NCI-H526 (cell line): ENCODE measurements at regions not wholly inside any gene's neighbourhood (a gene's known extent, or its start where the extent isn't known, plus 50 kb on each side); places are given as distances from the start of the nearest gene placed in this dataset.
A peak's percentile ranks its signal among the peaks of the same experiment; 100 is the strongest.

Experiments
- DNase-seq, 2 experiments: peaks; one replicate each; lab custom pipeline; 2025; lab: John Stamatoyannopoulos, UW

DNA sequence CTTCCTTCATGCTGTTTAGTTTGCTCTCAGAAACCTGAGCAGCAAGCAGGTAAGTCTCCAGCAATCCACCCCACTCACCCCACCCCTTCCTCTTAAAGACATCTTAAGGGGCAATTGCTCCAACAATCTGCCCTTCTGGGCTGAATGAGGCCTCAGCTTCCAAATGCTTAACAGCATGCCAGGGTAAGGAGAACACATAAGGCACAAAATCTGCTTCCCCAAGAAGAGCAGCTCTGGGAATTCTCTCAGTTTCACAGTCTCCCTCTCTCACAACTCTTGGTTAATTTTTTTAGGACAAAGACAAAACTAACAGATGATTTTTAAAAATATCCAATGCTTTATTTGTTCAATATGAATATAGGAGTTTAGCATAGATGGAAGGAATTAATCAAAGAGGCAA lies 288.9 kb upstream of the CCDC196 start:
- no peak for DNase-seq

GRCh38 chr14:66206554-66206953 lies 279.6 kb upstream of the CCDC196 start:
- no peak for DNase-seq

- DNase-seq, result no peak
These were observed 269.4 kb upstream of the CCDC196 start for GRCh38 chr14:66216763-66217162.

DNA sequence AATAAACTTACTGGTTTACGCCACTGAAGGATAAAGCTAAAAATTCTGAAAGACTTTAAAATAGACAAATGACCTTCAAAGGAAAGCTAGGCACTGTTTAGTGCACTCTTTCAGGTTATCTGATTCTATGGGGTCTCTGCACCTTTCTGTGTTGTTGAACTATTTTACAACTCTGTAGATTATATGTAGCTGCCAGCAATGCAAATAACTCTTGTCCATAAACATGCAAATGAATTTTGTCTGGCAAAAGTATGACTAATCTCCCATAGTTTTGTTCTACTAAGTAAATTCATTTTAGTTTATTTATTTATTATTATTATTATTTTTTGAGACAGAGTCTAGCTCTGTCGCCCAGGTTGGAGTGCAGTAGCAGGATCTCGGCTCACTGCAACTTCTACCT lies 266.3 kb upstream of the CCDC196 start:
- peak; percentile 21 to 41 for DNase-seq

DNA sequence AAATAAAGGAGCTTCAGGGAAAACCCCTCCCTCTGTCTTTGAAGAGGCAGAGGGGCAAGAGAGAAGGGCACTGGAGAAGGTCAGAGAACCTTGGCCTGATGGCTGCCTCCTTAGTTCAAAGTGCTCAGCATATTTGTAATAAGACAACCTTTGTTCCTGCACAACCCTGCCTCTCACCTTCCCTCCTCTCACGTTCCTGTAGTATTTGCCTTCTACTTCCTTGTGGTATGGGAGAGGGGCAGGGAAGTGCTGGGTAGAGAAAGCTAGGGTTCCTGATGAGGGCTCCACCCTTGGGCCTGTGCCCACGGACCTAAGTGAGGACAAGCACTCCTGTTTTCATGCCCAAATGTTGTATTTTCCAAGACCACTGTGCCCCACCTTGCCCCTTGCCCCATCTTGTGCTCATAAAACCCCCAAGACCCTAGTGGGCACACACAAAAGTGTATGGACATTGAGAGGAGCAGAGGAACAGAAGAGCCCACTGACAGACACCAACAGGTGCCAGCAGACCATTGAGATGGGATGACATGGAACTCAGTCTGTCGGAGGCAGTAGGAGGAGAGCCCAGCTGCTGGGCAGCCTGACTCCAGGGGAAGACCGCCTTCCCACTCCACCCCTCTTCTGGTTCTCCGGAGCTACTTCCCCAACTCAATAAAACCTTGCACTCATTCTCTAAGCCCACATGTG lies 261.5 kb upstream of the CCDC196 start:
- no peak for DNase-seq

- no peak for DNase-seq
These were observed 260.8 kb upstream of the CCDC196 start for GRCh38 chr14:66225337-66225736.

- DNase-seq, result no peak
These were observed 257.8 kb upstream of the CCDC196 start for GRCh38 chr14:66228267-66228970.

DNA sequence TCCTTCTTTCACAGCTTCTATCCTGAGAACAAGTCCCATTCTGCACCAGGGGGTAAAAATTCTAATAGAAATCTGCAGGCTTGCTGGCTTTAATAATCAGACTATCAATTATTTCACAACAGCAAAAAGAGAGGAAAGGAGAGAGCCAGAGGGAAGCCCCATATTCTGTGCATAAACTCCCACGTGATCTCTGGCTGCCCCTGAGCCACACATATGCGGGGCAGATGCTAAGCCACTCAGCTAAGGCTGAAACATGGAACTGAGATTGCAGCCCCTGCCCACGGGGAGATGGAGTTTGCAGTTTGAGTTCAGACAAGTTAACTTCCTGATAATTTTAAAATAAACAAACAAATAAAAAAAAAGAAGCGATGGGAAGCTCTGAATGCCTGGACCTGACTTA lies 254.4 kb upstream of the CCDC196 start:
- no peak for DNase-seq

DNA sequence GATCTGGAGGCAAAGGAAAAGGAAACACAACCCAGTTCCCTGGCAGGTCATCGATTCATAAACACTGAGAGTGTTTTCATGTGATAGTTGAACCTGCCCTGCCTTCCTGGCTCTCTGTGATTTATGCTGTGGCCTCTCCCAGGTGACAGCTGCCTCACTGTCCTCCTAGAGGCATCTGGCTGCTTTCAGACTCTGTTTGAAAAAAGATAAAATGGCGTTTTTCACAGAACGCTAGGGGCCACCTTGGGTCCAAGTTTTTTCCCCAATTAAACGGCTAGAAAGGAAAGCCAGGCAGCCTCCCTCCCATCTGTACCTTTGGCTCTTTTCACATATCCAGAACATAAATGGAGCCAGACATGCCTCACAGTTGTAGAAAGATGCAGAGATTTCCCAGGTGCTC lies 252.6 kb upstream of the CCDC196 start:
- no peak for DNase-seq

- DNase-seq, result no peak
These were observed 251.8 kb upstream of the CCDC196 start for GRCh38 chr14:66234411-66234810.

GRCh38 chr14:66237741-66238140 lies 248.4 kb upstream of the CCDC196 start:
- no peak for DNase-seq

DNA sequence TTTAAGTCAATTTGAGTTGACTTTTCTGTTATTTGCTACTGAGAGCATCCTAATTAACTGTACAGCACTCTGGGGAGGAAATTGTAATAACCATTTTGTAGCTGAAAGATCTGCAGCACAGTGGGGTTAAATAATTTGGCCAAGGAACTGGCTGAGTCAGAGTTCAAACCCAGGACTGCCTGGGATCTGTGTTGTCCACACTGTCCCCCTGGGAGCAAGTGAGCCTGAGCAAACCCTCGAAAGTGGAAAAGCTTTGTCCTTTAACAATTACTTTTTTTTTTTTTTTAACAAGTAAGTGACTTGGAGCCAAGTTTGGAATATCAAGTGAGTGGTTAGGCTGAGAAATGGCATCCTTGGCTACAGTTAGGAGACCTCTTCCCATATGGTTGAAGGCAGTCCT lies 247.2 kb upstream of the CCDC196 start:
- DNase-seq, result no peak

DNA sequence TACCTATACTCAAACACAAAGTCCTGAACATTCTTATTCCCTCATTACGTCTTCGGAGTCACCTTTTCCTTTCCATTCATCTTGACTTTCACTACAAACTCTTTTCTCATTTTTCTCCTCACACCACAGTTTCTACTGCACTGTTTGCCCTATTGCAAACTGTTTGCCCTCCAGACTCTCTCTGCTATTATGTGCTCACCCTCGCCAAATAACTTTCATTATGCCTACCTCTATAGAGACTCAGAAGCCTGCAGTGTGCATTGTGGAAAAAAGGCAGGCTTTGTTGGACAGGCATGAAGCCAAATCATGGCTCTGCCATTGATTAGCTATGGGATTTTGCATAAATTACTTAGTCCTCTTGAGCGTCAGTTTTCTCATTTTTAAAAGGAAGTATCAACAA lies 246.6 kb upstream of the CCDC196 start:
- no peak for DNase-seq

DNA sequence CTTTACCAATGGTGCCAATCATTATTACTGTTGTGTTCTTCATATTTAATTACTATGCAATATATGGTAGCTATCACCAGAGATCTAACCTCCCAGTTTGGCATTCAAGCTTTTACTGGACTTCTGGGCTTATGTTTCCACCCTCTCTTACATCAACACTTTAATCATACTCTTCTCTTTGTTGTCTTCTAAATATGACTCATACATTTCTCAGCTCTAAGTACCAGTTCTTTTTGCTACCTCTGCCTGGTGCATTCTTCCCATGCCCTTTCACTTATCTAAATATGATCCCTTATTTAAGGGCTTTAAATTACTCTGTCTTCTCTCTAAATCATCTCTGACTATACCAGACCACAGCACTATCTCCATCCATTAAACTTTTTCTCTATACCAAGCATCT lies 246.1 kb upstream of the CCDC196 start:
- no peak for DNase-seq

DNA sequence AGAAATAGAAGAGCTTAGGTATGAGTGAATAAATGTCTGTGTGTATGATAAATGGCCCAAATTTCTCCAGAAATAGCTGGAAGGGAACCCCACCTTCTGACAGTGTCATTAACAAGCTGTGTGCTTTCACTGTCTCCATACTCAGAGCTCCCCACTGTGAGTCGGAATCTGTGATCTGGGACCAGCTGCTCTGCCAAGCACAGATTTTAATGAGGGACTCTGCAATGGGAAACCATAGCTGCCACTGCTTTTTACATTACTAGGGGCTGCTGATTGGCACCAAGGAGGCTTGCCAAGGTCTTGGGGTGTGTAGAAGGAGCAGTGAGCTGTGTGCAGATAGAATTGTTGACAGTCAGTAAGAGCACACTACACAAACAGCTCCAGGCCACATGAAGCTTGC lies 244.2 kb upstream of the CCDC196 start:
- no peak for DNase-seq

DNA sequence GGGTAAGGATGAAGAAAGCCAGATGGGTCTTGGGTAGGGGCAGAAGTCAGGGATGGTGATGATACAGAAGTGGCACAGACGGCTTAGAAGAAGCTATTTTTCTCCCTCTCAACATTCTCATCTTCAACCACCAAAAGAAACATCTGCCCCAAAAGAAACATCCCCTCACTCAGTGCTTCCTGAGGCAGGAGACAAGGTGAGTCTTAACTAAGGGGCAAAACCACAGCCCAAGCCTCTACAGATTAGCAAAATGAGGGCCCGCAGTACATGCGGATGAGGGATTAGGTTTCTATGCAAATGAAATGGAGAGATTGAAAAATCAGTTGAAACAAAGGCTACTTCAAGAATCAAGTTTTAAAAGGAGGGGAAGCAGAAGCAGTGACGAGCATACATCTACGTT lies 241.3 kb upstream of the CCDC196 start:
- peak in 1 of 2 experiments; percentile 26 for DNase-seq

DNA sequence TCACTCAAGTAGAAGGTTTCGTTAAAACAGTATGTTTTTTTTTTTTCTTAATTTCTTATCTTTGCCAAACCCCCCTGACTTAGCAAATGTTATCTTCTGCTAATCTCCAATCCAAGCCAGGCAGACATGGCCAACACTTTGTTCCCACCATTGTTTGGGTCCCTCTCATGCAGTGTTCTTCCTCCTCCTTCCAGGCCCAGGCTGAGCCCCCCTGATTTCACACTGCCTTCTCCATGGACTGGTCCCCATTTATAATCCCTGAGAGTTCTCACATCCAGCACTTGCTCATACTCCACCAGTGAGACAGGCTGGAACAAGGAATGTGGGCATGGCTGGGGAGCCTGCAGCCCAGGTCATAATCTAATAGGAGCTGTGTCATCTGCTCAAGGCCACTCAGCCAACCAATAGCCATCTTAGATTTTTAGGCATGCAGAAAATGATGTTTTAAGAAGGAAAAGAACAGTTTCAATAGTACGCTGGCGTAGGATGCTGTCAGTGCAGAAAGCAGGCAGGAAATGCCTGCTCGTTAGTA lies 238.4 kb upstream of the CCDC196 start:
- DNase-seq, result no peak

GRCh38 chr14:66248256-66248655 lies 237.9 kb upstream of the CCDC196 start:
- no peak for DNase-seq

- DNase-seq, result no peak
These were observed 236.6 kb upstream of the CCDC196 start for GRCh38 chr14:66249544-66249943.

DNA sequence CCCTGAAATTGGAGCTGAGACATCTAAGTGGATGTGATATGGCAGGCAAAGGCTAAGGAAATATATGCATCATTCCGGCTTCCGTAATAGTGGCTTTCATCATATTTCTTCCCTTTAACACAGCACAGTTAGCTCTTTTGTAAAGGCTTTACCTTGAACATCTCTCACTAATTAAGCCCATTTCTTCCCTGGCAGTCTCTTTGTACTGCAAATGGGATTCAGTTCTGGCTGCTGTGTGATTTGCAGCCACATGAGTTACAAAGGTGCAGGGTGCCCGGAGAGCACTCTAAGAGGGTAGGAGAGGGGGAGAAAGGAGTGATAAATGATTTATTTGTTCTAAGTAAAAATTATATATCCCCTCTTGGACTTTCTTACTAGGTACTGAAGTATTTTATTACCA lies 232.1 kb upstream of the CCDC196 start:
- DNase-seq, result no peak

GRCh38 chr14:66268802-66269334 lies 217.3 kb upstream of the CCDC196 start:
- DNase-seq, result no peak

GRCh38 chr14:66272221-66272620 lies 213.9 kb upstream of the CCDC196 start:
- DNase-seq, result no peak

- no peak for DNase-seq
These were observed 212.8 kb upstream of the CCDC196 start for GRCh38 chr14:66273261-66273832.
